Breast epithelium (tissue), 4 donors: ENCODE measurements at regions not wholly inside any gene's neighbourhood (a gene's known extent, or its start where the extent isn't known, plus 50 kb on each side); places are given as distances from the start of the nearest gene placed in this dataset.

Experiments used
- DNase-seq, 2 donors: peaks; one replicate each; pipeline ENCODE4 v3.0.0-alpha.2; 2019; ENCODE audit warnings: low spot score in 2 of 2
- H3K27ac ChIP-seq, 2 donors: fragments of 200-600 bp; sonication (generic) in 1 of 2; one replicate each; pipeline ENCODE4 v1.5.1; 2016 to 2019; ENCODE audit warnings: mild to moderate bottlenecking in 1 of 2
- H3K27me3 ChIP-seq, 2 donors: fragments of 200-600 bp; sonication (generic) in 1 of 2; one replicate each; pipeline versions ENCODE4 v1.5.1 to v1.6.0; 2017 to 2019; ENCODE audit warnings: control low read depth in 1 of 2, mild to moderate bottlenecking in 1 of 2
- H3K36me3 ChIP-seq: fragments of 200-600 bp; one replicate; pipeline ENCODE4 v1.5.1; 2019
- H3K4me1 ChIP-seq, 2 donors: fragments of 200-600 bp; sonication (generic); one replicate each; pipeline ENCODE4 v1.5.1; 2016 to 2019; ENCODE audit warnings: control low read depth in 1 of 2
- H3K4me3 ChIP-seq, 3 donors: fragments of 200-600 bp; sonication (generic); 1 replicate in 2 of 3; 2 replicates in 1 of 3; pipeline ENCODE4 v1.5.1; 2016 to 2019; ENCODE audit warnings: mild to moderate bottlenecking in 3 of 3, moderate library complexity in 2 of 3
- H3K9me3 ChIP-seq, 2 donors: fragments of 200-600 bp; sonication (generic) in 1 of 2; one replicate each; pipeline ENCODE4 v1.5.1; 2016 to 2019; ENCODE audit warnings: control low read depth in 1 of 2
- CTCF ChIP-seq, 3 donors: fragments of 450-650 bp; IDR thresholded peaks; one replicate each; pipeline ENCODE4 v1.5.1; 2016 to 2017; ENCODE audit warnings: antibody characterized with exemption in 3 of 3, mild to moderate bottlenecking in 3 of 3, moderate library complexity in 3 of 3
- POLR2A ChIP-seq: fragments of 450-650 bp; IDR thresholded peaks from one replicate; pipeline ENCODE4 v1.6.1; 2016; ENCODE audit warnings: antibody characterized with exemption, mild to moderate bottlenecking, moderate library complexity
- POLR2AphosphoS5 ChIP-seq, 3 donors: sonication (generic); formaldehyde crosslinking; IDR thresholded peaks; one replicate each; pipeline ENCODE4 v1.6.1; 2017; ENCODE audit warnings: antibody characterized with exemption in 3 of 3
- intact Hi-C: fragments of 100-400 bp; cut with DNase I; formaldehyde crosslinking; loops from one replicate; pipeline ENCODE4 v1.15.1; 2023; ENCODE audit warnings: low total_unique reads

- Histone ChIP-seq H3K4me3 (no peak overlapping the region), H3K9me3 (no peaks in the 10 kb centered on the region), H3K36me3 (no peaks in the 10 kb centered on the region), H3K27ac (no peak overlapping the region), H3K4me1 (no peaks in the 10 kb centered on the region), H3K27me3 (no peaks in the 10 kb centered on the region)
- intact Hi-C loops, result no loop called here
- TF ChIP-seq POLR2AphosphoS5 (IDR thresholded peaks at IDR 0.05) (no peak), POLR2A (no peak), CTCF (IDR thresholded peaks at IDR 0.05) (no peak)
- DNase-seq, result no peak
These were observed 504.1 kb upstream of the GOT2 start for GRCh38 chr16:59238246-59238645.

GRCh38 chr16:59236804-59237458 lies 502.8 kb upstream of the GOT2 start:
- TF ChIP-seq POLR2AphosphoS5 (IDR thresholded peaks at IDR 0.05), result no peak
- no peak for TF ChIP-seq CTCF (IDR thresholded peaks at IDR 0.05)
- TF ChIP-seq POLR2A, result no peak
- intact Hi-C loops, result no loop called here
- DNase-seq, result no peak
- Histone ChIP-seq H3K9me3 (no peaks in the 10 kb centered on the region), H3K27ac (peak overlapping the region in 1 of 2 donors; percentile 8), H3K4me3 (no peak overlapping the region), H3K27me3 (no peaks in the 10 kb centered on the region), H3K4me1 (no peaks in the 10 kb centered on the region), H3K36me3 (no peaks in the 10 kb centered on the region)

- Histone ChIP-seq H3K36me3 (no peaks in the 10 kb centered on the region), H3K9me3 (no peaks in the 10 kb centered on the region), H3K4me1 (no peaks in the 10 kb centered on the region), H3K27me3 (no peaks in the 10 kb centered on the region), H3K27ac (no peak overlapping the region), H3K4me3 (no peak overlapping the region)
- intact Hi-C loops, result no loop called here
- TF ChIP-seq POLR2A, result no peak
- no peak for TF ChIP-seq CTCF (IDR thresholded peaks at IDR 0.05)
- TF ChIP-seq POLR2AphosphoS5 (IDR thresholded peaks at IDR 0.05), result no peak
- DNase-seq, result no peak
These were observed 490.3 kb upstream of the GOT2 start for GRCh38 chr16:59224401-59224800.

- Histone ChIP-seq H3K27me3 (no peaks in the 10 kb centered on the region), H3K36me3 (no peaks in the 10 kb centered on the region), H3K27ac (no peak overlapping the region), H3K4me1 (no peaks in the 10 kb centered on the region), H3K4me3 (no peak overlapping the region), H3K9me3 (no peaks in the 10 kb centered on the region)
- intact Hi-C loops, result no loop called here
- TF ChIP-seq CTCF (IDR thresholded peaks at IDR 0.05), result no peak
- TF ChIP-seq POLR2A, result no peak
- no peak for TF ChIP-seq POLR2AphosphoS5 (IDR thresholded peaks at IDR 0.05)
- DNase-seq, result no peak
These were observed 485.9 kb upstream of the GOT2 start for GRCh38 chr16:59220011-59220410.

- TF ChIP-seq POLR2A, result no peak
- TF ChIP-seq POLR2AphosphoS5 (IDR thresholded peaks at IDR 0.05), result no peak
- no peak for TF ChIP-seq CTCF (IDR thresholded peaks at IDR 0.05)
- H3K9me3 ChIP-seq, result no peaks in the 10 kb centered on the region
- intact Hi-C loops, result no loop called here
- no peaks in the 10 kb centered on the region for H3K27me3 ChIP-seq
- no peaks in the 10 kb centered on the region for H3K4me1 ChIP-seq
- no peak for DNase-seq
- no peak overlapping the region for H3K4me3 ChIP-seq
- no peaks in the 10 kb centered on the region for H3K36me3 ChIP-seq
- no peak overlapping the region for H3K27ac ChIP-seq
These were observed 482.2 kb upstream of the GOT2 start for GRCh38 chr16:59216291-59216690.
